GM12878 (cell line): ENCODE measurements at regions not wholly inside any gene's neighbourhood (a gene's known extent, or its start where the extent isn't known, plus 50 kb on each side); places are given as distances from the start of the nearest gene placed in this dataset.

ENCODE experiments used
- ATAC-seq: fragments of 200-7000 bp; cut with Tn5 transposase; 3 replicates; pipeline ENCODE4 v1.9.1; 2020; ENCODE audit warnings: mild to moderate bottlenecking, moderate library complexity
- BruUV-seq: library from RNA; stranded (reverse); fragments of 400-500 nt; replicated peaks from 2 replicates; lab custom pipeline; 2021; lab: Mats Ljungman, UMichigan
- CTCF ChIA-PET: fragments of 300-600 bp; sonication (Branson Sonifier 250); formaldehyde crosslinking; extraction: SDS; loops from one replicate; lab custom pipeline; 2021; ENCODE audit warnings: inconsistent platforms; lab: Yijun Ruan, JAX
- POLR2A ChIA-PET: fragments of 350-600 bp; formaldehyde crosslinking; extraction: SDS; loops from one replicate; lab custom pipeline; 2021; ENCODE audit warnings: inconsistent platforms; lab: Charles Lee
- RAD21 ChIA-PET: fragments of 300-600 bp; sonication (Branson Sonifier 250); formaldehyde crosslinking; loops from one replicate; lab custom pipeline; 2023; ENCODE audit warnings: antibody characterized with exemption; ENCODE audit not compliant: unreplicated experiment; lab: Charles Lee
- SMC1A ChIA-PET: fragments of 300-600 bp; sonication (Branson Sonifier 250); formaldehyde crosslinking; loops from one replicate; lab custom pipeline; 2023; ENCODE audit not compliant: unreplicated experiment, uncharacterized antibody; lab: Charles Lee
- DNase-seq: peaks from one replicate; pipeline ENCODE4 v3.0.0-alpha.2; 2011; ENCODE audit warnings: low read depth, low spot score
- FAIRE-seq: peaks from 3 replicates; lab custom pipeline; 2011; peaks lifted over from hg19 to GRCh38; lab: Jason Lieb, UNC
- H2AFZ ChIP-seq: 2 replicates; pipeline ENCODE4 v1.6.0; 2011; ENCODE audit warnings: low read depth, low read length, control low read depth; ENCODE audit not compliant: control insufficient read depth
- H3K27ac ChIP-seq: 2 replicates; pipeline ENCODE4 v1.5.1; 2011; ENCODE audit warnings: control low read depth; ENCODE audit not compliant: control insufficient read depth, insufficient read depth
- H3K27me3 ChIP-seq, 2 experiments: replicated peaks in 1 of 2; 2 replicates each; pipeline versions ENCODE4 v1.6.0 to v1.6.1; 2011; ENCODE audit warnings: low read length in 1 of 2; ENCODE audit not compliant: control insufficient read depth in 2 of 2, insufficient read depth in 2 of 2
- H3K36me3 ChIP-seq, 2 experiments: 2 replicates each; pipeline ENCODE4 v1.5.1; 2011; ENCODE audit warnings: low read length in 1 of 2; ENCODE audit not compliant: control insufficient read depth in 2 of 2, insufficient read depth in 2 of 2
- H3K4me1 ChIP-seq: 2 replicates; pipeline ENCODE4 v1.6.1; 2011; ENCODE audit warnings: mild to moderate bottlenecking, low read length, moderate library complexity, mixed read lengths; ENCODE audit not compliant: control insufficient read depth, insufficient read depth
- H3K4me2 ChIP-seq: 2 replicates; pipeline ENCODE4 v1.6.0; 2011; ENCODE audit warnings: control low read depth; ENCODE audit not compliant: control insufficient read depth, insufficient read depth
- H3K4me3 ChIP-seq: fragments of 200-600 bp; sonication (generic); 2 replicates; pipeline ENCODE4 v1.5.1; 2016
- H3K79me2 ChIP-seq: 2 replicates; pipeline ENCODE4 v1.6.0; 2011; ENCODE audit warnings: low read length; ENCODE audit not compliant: control insufficient read depth, insufficient read depth
- H3K9ac ChIP-seq: 2 replicates; pipeline ENCODE4 v1.8.0; 2011; ENCODE audit warnings: low read length, control low read depth, mixed read lengths; ENCODE audit not compliant: control insufficient read depth, insufficient read depth
- H3K9me3 ChIP-seq: replicated peaks from 3 replicates; pipeline ENCODE4 v1.5.1; 2011; ENCODE audit warnings: mild to moderate bottlenecking, low read length; ENCODE audit not compliant: control insufficient read depth, insufficient read depth
- H4K20me1 ChIP-seq: 2 replicates; pipeline ENCODE4 v1.6.0; 2011; ENCODE audit not compliant: control insufficient read depth, insufficient read depth
- CREM ChIP-seq: IDR thresholded peaks from 2 replicates; pipeline ENCODE4 v1.6.1; 2014; ENCODE audit warnings: antibody characterized with exemption, low read depth
- ELK1 ChIP-seq: IDR thresholded peaks from 2 replicates; pipeline ENCODE4 v1.6.1; 2012; ENCODE audit warnings: low read depth, low read length, improper control_type of control experiment
- IKZF1 ChIP-seq: fragments of 450-650 bp; conservative IDR thresholded peaks from 2 replicates; pipeline ENCODE4 v1.6.1; 2017; ENCODE audit warnings: antibody characterized with exemption, mild to moderate bottlenecking
- IRF4 ChIP-seq: IDR thresholded peaks from 2 replicates; pipeline ENCODE4 v1.6.1; 2011; ENCODE audit warnings: low read depth, low read length
- KLF5 ChIP-seq: fragments of 450-650 bp; IDR thresholded peaks from 2 replicates; pipeline ENCODE4 v1.6.1; 2014; ENCODE audit warnings: mild to moderate bottlenecking; ENCODE audit not compliant: partially characterized antibody
- LARP7 ChIP-seq: fragments of 450-650 bp; IDR thresholded peaks from 2 replicates; pipeline ENCODE4 v1.6.1; 2017; ENCODE audit warnings: mild to moderate bottlenecking
- MAX ChIP-seq: IDR thresholded peaks from 2 replicates; pipeline ENCODE4 v1.6.1; 2012; ENCODE audit warnings: low read depth, low read length, improper control_type of control experiment
- MTA3 ChIP-seq: IDR thresholded peaks from 2 replicates; pipeline ENCODE4 v1.6.1; 2012; ENCODE audit warnings: low read length, inconsistent platforms, borderline replicate concordance
- NFXL1 ChIP-seq: fragments of 450-650 bp; IDR thresholded peaks from 2 replicates; pipeline ENCODE4 v1.6.1; 2017; ENCODE audit warnings: antibody characterized with exemption, mild to moderate bottlenecking, borderline replicate concordance
- NR2F1 ChIP-seq: fragments of 450-650 bp; conservative IDR thresholded peaks from 2 replicates; pipeline ENCODE4 v1.6.1; 2017; ENCODE audit warnings: mild to moderate bottlenecking
- NRF1 ChIP-seq: conservative IDR thresholded peaks from 2 replicates; pipeline ENCODE4 v1.6.1; 2011; ENCODE audit warnings: mild to moderate bottlenecking, low read depth, low read length, improper control_type of control experiment
- PML ChIP-seq: IDR thresholded peaks from 2 replicates; pipeline ENCODE4 v1.6.1; 2012; ENCODE audit warnings: low read length, inconsistent platforms
- POLR2A ChIP-seq: IDR thresholded peaks from 2 replicates; pipeline ENCODE4 v1.6.1; 2011; ENCODE audit warnings: low read depth, mild to moderate bottlenecking, low read length
- RAD51 ChIP-seq: fragments of 450-650 bp; IDR thresholded peaks from 2 replicates; pipeline ENCODE4 v1.6.1; 2016; ENCODE audit warnings: moderate library complexity, mild to moderate bottlenecking, inconsistent platforms
- SUZ12 ChIP-seq: fragments of 200-600 bp; sonication (generic); IDR thresholded peaks from one replicate; pipeline ENCODE4 v1.6.1; 2018; ENCODE audit warnings: antibody characterized with exemption, mild to moderate bottlenecking; ENCODE audit not compliant: unreplicated experiment
- TARDBP ChIP-seq: IDR thresholded peaks from 2 replicates; pipeline ENCODE4 v1.6.1; 2016; ENCODE audit warnings: borderline replicate concordance
- ZBED1 ChIP-seq: IDR thresholded peaks from 2 replicates; pipeline ENCODE4 v1.6.1; 2016; ENCODE audit warnings: borderline replicate concordance
- ZNF217 ChIP-seq: fragments of 450-650 bp; IDR thresholded peaks from 2 replicates; pipeline ENCODE4 v1.6.1; 2017; ENCODE audit warnings: antibody characterized with exemption, mild to moderate bottlenecking
- ZNF24 ChIP-seq: fragments of 450-650 bp; IDR thresholded peaks from 2 replicates; pipeline ENCODE4 v1.6.1; 2017; ENCODE audit warnings: antibody characterized with exemption, mild to moderate bottlenecking
- ZNF622 ChIP-seq: fragments of 450-650 bp; IDR thresholded peaks from 2 replicates; pipeline ENCODE4 v1.6.1; 2017; ENCODE audit warnings: mild to moderate bottlenecking, inconsistent platforms
- ZNF687 ChIP-seq: fragments of 450-650 bp; IDR thresholded peaks from 2 replicates; pipeline ENCODE4 v1.6.1; 2017; ENCODE audit warnings: mild to moderate bottlenecking, moderate library complexity
- whole genome bisulfite sequencing: methylation state at CpG from one replicate; pipeline ENCODE4 v1.1.6; 2016; ENCODE audit warnings: low lambda C conversion rate; ENCODE audit not compliant: insufficient replicate concordance, insufficient coverage; ENCODE audit errors: missing lambda C conversion rate; 5-methylcytosine and 5-hydroxymethylcytosine counted together
- in situ Hi-C: fragments of 300-500 bp; cut with MboI; formaldehyde crosslinking; loops from 9 replicates; pipeline ENCODE4 v1.14.3; 2018; ENCODE audit warnings: mixed read lengths
- intact Hi-C: fragments of 100-400 bp; cut with micrococcal nuclease; formaldehyde crosslinking; loops from one replicate; pipeline ENCODE4 v1.14.2; 2022; ENCODE audit not compliant: unreplicated experiment
- TF ChIP-seq, protein P1 (sequence below): IDR thresholded peaks from 2 replicates; pipeline ENCODE4 v1.6.1; 2011; ENCODE audit warnings: low read depth, mild to moderate bottlenecking, low read length, moderate library complexity, borderline replicate concordance; ENCODE audit errors: extremely low read depth

- TF ChIP-seq NR2F1 (no peak), CREM (no peak), TARDBP (no peak), ZNF24 (no peak)
Observed at GRCh38 chr15:57827971-57828370, 121.5 kb downstream of the POLR2M start (continued).

GRCh38 chr15:57832183-57832582 lies 125.7 kb downstream of the POLR2M start:
- Histone ChIP-seq H3K4me1 (no peaks in the 10 kb centered on the region), H4K20me1 (no peaks in the 10 kb centered on the region), H3K79me2 (no peaks in the 10 kb centered on the region), H3K27me3 (no peaks in the 10 kb centered on the region; a peak in 1 of 4 replicates), H3K4me3 (no peak overlapping the region), H3K36me3 (no peaks in the 10 kb centered on the region), H3K27ac (no peak overlapping the region), H2AFZ (no peak overlapping the region), H3K9me3 (no peaks in the 10 kb centered on the region), H3K9ac (no peak overlapping the region), H3K4me2 (no peak overlapping the region)
- TF ChIP-seq POLR2A: no peak
- no peak for TF ChIP-seq ELK1
- no peak for TF ChIP-seq IKZF1
- TF ChIP-seq RAD51: no peak
- TF ChIP-seq, protein P1, sequence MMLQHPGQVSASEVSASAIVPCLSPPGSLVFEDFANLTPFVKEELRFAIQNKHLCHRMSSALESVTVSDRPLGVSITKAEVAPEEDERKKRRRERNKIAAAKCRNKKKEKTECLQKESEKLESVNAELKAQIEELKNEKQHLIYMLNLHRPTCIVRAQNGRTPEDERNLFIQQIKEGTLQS: no peak
- no peak for TF ChIP-seq ZNF217
- TF ChIP-seq NR2F1: no peak
- no peak for TF ChIP-seq ZBED1
- TF ChIP-seq PML: no peak
- TF ChIP-seq MTA3: no peak
- no peak for TF ChIP-seq MAX
- no peak for TF ChIP-seq ZNF24
- no peak for TF ChIP-seq IRF4
- TF ChIP-seq ZNF687: no peak
- no peak for TF ChIP-seq ZNF622
- no peak for TF ChIP-seq NFXL1
- TF ChIP-seq LARP7: no peak
- no peak for TF ChIP-seq NRF1
- TF ChIP-seq KLF5: no peak
- no peak for TF ChIP-seq SUZ12
- DNase-seq (no peak), ATAC-seq (no peak), FAIRE-seq (no peak)
- BruUV-seq: no TSS peak
- WGBS: 63% methylated on average over 1 of the region's 1 CpG
- SMC1A ChIA-PET: no interaction called here
- CTCF ChIA-PET: no interaction called here
- intact Hi-C loops (no loop called here), in situ Hi-C loops (no loop called here)
- POLR2A ChIA-PET: no interaction called here
- RAD21 ChIA-PET: no interaction called here
